Activated CD4-positive, alpha-beta T cell treated with anti-CD3 and anti-CD28 coated beads for 24 hours (primary cell): ENCODE measurements at regions not wholly inside any gene's neighbourhood (a gene's known extent, or its start where the extent isn't known, plus 50 kb on each side); places are given as distances from the start of the nearest gene placed in this dataset.
"Not testable (repeated sequence)": the region's sequence is repeated elsewhere in the genome, so short reads cannot be mapped to it uniquely, and the experiment has no call there.

ENCODE experiments used
- DNase-seq, 2 donors: peaks; one replicate each; pipeline ENCODE4 v3.0.0-alpha.2; 2020; ENCODE audit warnings: low read depth in 2 of 2

DNA sequence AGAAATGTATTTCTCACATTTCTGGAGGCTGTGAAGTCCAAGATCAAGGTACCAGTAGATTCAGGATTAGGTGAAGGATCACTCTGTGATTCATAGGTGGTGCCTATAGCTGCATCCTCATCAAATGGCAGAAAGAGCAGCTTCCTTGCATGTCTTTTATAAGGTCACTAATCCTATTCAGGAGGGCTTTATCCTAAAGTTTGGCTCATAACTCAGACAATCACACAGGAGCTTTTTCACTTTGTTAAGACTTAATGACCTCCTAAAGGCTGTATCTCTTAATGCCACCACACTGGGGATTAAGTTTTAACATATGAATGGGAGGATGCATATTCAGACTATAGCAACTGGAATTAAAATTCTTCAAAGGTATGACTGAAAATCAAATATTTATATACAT is 861.1 kb downstream of the DACH1 start:
- no peak for DNase-seq

DNA sequence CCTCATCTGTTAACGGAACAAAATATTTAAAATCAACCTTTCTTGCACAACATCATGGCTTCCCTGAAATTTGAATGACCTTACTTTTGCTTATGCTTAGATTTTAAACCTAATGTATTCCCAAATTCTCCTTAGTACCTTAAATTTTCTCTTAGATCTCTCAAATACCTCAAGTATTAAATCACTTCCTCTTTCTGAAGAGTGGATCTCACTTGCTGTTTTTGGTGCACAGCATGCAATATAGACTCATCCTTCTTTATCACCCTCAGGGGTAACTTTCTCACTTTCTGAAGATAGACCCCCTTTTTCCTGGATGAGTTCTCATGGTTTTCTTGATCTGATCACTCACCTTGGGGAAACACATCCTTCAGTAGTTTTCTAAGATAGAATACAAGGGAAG is 871.7 kb downstream of the DACH1 start:
- no peak for DNase-seq

DNA sequence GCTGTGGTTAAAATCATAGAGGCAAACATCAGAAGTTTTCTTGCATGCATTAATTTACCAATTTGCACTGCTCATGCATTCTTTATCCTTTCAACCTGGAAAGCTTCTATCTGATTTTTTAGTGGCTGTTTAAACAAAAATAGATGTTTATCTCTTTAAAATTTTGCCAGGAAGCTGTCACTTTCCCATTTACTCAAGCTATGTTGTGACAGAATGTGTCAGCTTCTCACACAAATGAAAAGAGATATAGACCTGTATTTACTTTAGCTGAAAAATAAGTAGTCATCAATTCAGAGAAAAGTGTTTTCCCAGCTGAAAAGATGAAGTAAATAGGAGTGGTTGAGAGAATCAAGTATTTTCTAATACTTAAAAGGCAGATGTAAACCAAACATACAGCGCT is 872.8 kb downstream of the DACH1 start:
- DNase-seq: no peak

DNA sequence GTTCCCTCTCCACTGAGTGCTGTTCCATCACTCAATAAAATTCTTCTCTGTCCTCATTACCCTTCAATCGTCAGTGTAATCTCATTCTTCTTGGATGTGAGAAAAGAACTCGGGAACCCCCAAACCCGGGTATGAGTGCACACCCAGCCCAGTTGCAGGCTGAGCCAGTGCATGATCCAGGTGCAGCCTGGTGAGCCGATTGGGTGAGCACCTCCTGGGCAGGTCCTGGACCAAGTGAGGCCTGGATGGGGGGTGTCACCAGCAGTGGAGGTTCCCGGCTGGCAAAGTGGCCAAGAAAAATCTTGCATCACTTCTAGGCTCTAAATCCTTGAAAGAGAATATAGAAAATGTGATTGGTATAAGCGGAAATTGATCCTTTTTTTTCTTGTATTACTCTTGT is 878.8 kb upstream of the KLHL1 start:
- DNase-seq: no peak

DNA sequence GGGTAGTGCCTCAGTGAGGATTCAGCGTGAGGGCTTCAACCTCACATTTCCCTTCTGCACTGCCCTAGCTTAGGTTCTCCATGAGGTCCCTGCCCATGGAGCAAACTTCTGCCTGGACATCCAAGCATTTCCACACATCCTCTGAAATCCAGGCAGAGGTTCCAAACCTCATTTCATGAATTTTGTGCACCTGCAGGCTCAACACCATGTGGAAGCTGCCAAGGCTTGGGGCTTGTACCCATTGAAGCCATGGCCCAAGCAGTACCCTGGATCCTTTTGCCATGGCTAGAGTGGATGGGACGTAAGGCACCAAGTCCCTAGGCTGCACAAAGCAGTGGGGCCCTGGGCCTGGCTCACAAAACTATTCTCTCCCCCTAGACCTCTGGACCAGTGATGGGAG is 877.1 kb upstream of the KLHL1 start:
- DNase-seq: no peak

DNA sequence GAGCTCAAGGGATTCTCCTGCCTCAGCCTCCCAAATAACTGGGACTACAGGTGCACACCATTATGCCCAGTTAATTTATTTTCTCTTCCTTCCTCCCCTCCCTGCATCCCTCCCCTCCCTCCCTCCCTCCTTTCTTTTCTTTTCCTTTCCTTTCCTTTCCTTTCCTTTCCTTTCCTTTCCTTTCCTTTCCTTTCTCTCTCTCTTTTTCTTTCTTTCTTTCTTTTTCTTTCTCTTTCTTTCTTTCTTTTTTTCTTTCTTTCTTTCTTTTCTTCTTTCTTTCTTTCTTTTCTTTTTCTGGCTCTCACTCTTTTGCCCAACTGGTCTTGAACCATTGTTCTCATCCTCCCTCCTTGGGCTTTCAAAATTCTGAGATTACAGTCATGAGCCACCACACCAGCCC is 873.0 kb upstream of the KLHL1 start:
- not testable (repeated sequence) for DNase-seq

DNA sequence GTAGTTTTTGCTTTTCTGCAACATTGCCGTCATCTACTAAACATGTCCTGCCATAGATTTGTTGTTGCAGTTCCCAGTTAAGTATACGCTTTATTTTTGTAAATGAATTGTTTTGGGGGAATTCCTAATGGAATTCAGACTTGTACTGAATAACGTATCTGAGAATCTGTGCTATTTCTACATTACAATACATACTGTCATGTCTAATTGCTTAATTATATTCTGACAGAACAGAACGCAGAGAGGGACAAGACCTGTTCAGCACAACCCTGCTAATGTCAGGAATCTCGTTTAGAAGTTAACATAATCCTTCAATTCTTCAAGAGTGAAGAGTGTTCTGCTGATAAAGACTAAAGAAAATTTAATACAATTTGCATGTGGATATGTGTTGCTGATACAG is 861.1 kb upstream of the KLHL1 start:
- DNase-seq: no peak

DNA sequence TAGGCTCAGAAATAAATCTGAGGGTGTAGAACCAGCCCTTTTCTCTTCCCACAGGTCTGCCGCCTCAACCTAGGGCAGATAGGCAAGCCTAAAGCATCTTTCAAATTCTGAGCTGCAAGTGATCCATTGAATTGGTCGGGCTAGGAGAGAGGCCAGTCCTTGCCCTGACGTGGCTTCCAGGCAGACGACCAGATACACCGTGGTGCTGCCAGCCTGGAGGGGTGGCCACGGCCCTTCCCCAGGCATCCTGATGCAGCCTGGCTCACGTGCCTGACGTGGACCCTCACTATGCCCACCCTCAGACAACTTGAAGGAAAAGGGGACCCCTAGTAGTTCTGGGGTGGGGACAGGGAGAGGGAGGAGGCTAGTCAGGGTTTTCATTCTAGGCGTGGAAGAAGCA is 859.3 kb upstream of the KLHL1 start:
- DNase-seq: no peak

DNA sequence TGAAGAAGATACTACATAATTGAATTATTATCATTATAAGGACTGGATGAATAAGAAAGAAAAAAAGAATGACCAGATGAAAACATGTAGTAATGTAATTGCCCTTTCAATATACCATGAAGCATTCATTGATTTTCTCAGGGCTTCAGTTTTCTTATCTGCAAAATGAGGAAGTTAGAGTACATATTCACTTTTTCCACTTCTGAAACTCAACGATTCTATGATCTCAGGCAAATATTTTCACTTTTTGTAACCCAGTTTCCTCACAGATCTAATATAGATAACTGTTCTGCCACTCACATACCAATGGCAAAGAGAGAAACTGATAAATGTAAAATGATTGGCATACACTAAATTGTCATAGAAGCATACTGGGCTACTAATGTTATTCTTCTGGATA is 856.6 kb upstream of the KLHL1 start:
- DNase-seq: no peak

DNA sequence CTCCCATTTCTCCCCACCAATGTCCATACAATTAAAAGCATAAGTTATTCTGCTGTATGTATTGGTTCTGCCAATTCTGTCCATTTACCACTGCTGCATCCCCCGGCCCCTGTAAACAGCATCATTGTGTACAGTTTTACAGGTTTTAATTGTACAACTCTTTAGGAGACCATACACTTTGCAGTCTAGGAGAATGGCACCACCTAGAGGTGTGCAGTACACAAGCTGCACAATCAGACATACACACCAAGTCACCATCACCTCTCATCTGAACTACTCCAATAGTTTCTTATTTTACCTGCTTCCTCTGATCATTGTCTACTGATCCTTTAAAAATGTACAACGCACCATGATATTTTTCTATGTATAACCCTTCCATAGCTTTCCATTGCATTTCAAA is 855.9 kb upstream of the KLHL1 start:
- DNase-seq: no peak

DNA sequence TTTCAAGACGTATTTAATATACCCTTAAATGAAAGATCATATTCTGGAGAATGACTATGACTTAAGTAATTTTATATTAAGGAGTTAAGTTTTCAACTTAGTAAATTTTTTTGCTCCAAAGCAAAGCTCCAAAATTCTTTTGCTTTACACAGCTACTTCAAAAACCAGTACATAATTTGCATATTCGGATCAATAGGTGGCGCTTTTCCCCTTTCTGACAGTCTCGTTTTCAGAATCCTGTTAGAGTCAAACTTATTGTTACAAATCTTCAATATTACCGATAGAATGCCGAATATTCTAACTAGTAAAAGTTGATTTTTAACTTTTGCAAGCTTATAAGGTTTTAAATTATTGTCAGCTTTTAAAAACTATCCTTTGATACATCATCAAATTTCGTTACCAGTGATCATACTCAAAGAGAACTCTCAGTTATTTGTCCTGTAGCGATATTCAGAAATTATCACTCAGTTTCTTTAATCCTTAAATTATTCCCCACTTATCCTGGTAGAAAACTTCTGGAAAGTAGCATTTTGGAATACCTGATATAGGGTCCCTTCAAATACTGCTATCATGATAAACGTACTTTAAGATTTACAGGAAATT is 852.7 kb upstream of the KLHL1 start:
- DNase-seq: no peak

DNA sequence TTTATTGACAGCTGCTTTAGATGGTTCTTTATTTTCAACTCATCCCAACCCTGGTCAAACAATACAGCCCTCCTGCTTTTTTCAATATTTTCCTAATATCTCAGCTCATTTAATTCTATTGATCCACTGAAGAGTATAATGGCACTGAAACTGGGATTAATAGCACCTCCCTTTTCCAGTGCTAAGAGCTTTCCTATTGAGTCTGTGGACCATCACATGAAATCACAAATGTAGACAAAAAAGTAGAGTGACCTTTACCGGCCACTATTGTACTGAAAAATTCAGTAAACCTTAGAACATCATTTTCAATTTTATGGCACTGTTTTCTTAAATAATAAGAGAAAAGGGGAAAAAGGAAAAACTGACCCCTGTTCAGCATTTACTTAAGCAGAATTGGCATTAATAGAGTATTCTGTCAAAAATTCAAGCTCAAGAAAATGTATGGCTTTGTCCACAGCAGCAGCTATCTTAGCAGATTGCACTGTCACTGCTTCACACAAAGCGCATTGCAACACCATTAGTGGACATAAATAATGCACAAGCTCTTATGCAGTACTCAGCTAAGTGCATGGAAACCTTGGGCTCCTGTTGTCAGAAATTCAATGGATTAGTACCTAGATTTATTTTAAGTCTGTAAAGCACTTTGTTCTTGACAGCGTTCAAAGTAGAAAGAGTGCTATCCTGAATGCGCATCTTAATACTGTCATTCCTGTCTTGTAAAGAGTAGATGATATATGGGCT is 851.0 kb upstream of the KLHL1 start:
- DNase-seq: no peak

DNA sequence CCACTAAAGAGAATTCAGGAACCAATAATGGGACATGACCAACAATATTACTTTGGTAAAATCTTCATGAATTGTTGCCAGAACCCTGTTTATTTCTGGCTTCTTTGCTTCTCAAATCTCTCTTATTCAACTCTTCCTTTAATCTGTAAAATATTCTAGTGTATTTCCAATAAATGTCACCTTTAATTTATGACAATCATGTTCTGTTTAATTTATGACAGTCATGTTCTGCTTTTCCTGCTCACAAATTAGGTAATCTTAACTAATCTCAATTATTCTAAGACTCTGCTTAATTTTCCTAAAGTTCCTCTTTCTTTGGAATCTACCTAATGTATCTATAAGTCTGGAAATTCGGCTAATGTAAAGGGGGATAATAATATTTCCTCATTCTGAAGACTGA is 847.6 kb upstream of the KLHL1 start:
- no peak for DNase-seq

DNA sequence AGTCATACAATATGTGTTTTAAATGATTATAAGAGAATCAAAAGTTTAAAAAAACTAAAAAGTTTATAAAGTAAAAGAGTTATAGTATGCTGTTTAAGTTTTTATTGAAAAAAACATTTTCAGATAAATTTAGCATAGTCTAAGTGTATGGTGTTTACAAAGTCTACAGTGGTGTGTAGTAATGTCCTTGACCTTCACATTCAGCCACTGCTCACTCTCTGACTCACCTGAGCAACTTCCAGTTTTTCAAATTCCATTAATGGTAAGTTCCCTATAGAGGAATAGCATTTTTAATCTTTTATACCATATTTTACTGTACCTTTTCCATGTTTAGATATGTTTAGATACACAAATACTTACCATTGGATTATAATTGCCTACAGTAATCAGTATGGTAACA is 842.4 kb upstream of the KLHL1 start:
- DNase-seq: no peak

DNA sequence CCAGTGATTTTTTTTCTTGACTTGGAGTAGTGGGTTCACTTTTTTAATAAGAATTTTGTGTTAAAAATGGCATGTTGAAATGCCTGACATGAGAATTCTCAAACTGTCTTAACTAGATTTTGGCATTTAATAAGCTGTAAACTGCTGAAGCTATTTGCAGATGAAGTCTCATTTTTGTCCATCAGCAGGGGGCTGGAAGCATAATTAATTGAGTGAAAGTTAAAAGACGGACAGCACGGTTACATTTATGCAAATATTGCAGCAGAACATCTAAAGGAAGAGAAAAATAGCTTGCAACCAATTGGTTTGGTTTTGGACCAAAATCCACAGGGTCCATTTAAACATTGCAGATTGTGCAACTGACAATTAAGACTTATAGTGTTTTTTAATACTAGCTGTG is 837.3 kb upstream of the KLHL1 start:
- DNase-seq: no peak

DNA sequence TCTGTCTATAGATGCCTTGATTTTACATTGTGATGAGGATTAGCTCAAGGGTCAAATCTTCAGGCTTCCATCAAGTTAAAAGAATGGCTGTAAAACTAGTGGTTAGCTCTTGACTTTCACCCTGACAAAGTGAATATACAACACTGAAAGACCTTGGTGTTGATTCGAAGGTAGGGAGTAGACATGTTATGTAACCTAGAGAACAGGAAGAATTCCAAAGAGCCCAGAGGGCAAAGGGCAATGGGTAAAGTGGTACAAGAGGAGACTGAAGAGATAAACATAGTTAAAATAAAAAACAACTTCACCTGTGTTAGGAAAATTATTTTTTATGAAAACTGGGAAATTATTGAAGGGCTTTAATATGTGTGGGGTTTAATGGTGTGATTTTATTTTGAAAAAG is 833.2 kb upstream of the KLHL1 start:
- no peak for DNase-seq

DNA sequence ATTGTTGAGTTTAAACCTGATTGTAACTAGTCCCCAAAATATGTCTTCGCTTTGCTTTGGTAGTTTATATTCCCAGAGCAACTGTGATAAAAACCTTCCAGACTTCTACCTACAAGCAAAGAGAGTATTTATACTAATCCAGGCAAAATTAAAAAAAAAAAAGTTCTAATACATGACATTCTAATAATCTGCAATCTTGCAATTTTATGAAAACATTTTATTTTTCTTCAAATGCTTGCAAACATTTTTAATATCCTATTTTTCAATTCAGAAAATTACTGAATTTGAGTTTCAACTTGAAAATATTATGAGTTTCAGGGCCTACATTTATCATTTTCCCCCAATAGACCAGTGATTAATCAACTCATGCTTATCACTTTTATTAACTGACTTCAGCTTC is 830.2 kb upstream of the KLHL1 start:
- no peak for DNase-seq

DNA sequence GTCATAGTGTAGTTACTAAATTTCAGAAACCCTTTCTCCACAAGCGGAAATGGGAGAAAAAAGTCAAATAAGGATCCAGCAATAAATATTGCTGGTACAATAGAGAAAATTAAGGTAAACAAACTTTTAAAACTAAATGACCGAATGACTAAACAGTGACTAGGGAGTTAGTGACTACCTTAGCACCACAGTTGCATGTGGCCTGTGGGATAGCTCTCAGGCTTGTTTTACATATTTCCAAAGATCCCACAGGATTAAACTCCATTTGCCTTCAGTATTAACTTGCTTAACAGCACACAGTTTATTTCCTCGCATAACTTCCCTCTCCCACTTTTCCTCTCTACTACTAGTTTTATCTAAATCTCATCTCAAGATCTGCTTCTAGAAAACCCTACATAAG is 824.3 kb upstream of the KLHL1 start:
- no peak for DNase-seq

DNA sequence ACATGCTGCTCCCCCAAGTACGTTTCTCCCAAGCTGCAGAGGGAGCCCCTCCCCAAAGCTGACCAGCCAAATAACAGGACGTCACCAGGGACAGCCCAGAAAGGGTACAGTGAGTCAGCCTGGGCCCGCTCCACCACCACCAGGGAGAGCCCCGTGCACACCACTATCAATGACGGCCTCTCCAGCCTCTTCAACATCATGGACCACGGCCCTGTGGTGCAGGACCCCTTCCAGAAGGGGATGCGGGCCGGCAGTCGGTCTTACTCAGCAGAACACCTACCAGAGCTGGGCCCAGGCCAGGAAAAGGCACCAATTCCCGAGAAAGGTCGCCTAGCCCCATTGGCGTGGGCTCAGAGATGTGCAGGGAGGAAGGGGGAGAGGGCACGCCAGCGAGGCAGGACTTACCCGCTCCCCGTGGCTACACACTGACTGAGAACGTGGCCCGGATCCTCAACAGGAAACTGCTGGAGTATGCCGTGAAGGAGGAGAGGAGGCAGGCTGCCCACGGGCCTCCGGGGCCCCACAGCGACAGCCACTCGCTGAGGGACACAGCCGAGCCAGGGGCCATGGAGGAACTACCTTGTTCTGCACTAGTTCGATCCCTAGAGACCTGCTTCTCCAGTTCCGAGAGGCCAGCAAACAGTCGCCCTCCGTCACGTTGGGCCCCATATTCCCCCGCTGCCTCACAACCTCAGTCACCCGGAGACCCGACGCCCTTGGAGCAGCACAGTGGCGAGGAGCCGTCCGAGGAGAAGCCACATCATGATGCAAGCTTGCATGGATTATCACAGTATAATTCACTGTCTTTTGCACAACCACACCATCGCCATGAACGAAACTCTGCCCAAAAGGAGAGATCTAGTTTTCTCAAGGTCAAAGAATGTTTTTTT is 815.9 kb upstream of the KLHL1 start:
- no peak for DNase-seq

DNA sequence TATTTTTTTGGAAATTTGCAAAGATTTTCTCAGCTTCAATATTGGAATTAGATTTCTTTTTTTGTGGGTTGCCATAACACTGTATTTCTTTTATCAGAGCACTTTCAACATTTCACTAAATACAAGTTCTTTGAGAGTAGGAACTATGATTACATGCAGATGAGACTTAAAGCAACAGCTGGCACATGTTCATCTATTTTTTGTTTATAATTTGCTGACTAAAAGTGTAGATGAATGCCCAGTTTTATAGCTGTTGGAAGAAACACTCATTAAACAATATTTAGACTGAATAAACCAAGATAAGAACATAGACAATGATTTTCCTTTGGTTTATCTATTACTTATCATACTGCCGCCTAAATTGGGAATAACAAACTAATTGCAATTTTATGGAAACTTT is 803.0 kb upstream of the KLHL1 start:
- no peak for DNase-seq

DNA sequence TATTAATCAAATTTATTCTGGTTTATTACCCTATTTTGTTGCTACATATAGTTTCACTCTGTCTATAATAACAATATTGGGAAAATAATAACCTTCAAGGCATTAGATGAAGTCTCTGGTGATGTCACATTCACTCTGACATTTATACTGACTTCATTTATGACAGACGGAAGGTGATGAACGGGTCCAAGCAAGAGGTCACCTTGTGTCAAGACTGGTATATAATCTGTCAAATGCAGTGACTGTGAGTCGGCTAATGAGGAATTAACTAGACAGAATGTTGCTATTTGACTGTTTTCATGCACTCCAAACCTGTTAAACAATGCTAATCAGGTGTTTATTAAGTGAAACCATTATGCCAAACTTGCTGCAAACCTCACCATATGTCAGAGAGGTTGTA is 800.5 kb upstream of the KLHL1 start:
- DNase-seq: no peak

DNA sequence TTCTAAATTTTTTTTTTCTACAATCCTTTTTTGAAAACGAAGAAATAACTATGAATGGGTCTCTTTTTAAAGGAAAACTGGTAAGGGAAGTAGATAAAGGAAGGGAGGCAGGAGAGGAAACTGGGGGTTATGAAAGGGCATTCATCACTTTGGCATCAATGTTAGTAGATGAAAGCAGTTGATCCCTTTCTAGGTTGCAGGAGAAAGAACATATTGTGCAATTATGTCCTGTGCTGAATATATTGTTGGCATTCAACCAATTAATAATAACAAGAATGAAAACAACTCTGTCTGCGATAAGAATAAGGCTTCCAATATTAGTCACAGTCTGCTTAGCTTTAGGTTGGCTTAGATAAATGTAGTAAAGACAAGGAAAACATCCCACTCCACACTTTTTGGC is 796.8 kb upstream of the KLHL1 start:
- no peak for DNase-seq

DNA sequence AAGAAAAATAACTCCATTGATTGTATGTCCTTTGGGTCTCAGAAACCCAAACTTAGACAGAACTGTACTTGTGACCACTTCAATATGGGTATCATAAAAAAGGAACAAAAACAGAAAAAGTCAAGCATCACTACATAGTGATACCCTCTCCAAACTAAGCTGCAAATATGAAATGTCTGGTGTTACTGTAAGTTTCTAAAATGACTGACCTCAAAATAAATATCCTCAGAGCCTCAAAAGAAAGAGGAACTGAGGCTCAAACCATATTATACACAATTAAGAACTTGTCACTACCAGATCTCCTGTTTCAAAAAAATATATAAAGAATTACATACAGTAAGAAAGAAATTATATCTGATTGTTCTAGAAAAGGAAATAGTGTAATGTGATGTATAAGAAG is 787.9 kb upstream of the KLHL1 start:
- DNase-seq: no peak
